DOHH2 (cell line): ENCODE measurements at regions not wholly inside any gene's neighbourhood (a gene's known extent, or its start where the extent isn't known, plus 50 kb on each side); places are given as distances from the start of the nearest gene placed in this dataset.

ENCODE experiments used
- H3F3A ChIP-seq: fragments of 200-600 bp; sonication (generic), shearing (Covaris generic); 2 replicates; pipeline ENCODE4 v1.6.0; 2016; ENCODE audit warnings: antibody characterized with exemption, mild to moderate bottlenecking; ENCODE audit not compliant: control insufficient read depth, insufficient read depth
- H3K27ac ChIP-seq: fragments of 200-600 bp; sonication (generic); 2 replicates; pipeline ENCODE4 v1.5.1; 2014; ENCODE audit warnings: low read depth, mild to moderate bottlenecking, low read length, moderate library complexity
- H3K27me3 ChIP-seq: fragments of 200-600 bp; sonication (generic); 2 replicates; pipeline ENCODE4 v1.6.1; 2014; ENCODE audit warnings: mild to moderate bottlenecking, low read length, mixed read lengths; ENCODE audit not compliant: control insufficient read depth
- H3K36me3 ChIP-seq: fragments of 200-600 bp; sonication (generic); 2 replicates; pipeline ENCODE4 v1.6.1; 2014; ENCODE audit warnings: mild to moderate bottlenecking, low read length, moderate library complexity, mixed read lengths; ENCODE audit not compliant: control insufficient read depth
- H3K4me1 ChIP-seq: fragments of 200-600 bp; sonication (generic); 2 replicates; pipeline ENCODE4 v1.6.1; 2014; ENCODE audit warnings: mild to moderate bottlenecking, low read length, mixed read lengths; ENCODE audit not compliant: control insufficient read depth
- H3K4me2 ChIP-seq: fragments of 200-600 bp; sonication (generic); 2 replicates; pipeline ENCODE4 v1.6.0; 2014; ENCODE audit warnings: mild to moderate bottlenecking, low read length, moderate library complexity
- H3K4me3 ChIP-seq: fragments of 200-600 bp; sonication (generic); 2 replicates; pipeline ENCODE4 v1.5.1; 2014; ENCODE audit warnings: mild to moderate bottlenecking, low read length, mixed read lengths
- H3K79me2 ChIP-seq: fragments of 200-600 bp; sonication (generic); 2 replicates; pipeline ENCODE4 v1.6.1; 2014; ENCODE audit warnings: mild to moderate bottlenecking, low read length, mixed read lengths; ENCODE audit not compliant: control insufficient read depth
- H3K9me2 ChIP-seq: fragments of 200-600 bp; sonication (generic); replicated peaks from 2 replicates; pipeline ENCODE4 v1.6.1; 2014; ENCODE audit warnings: mild to moderate bottlenecking, low read length, mixed read lengths; ENCODE audit not compliant: control insufficient read depth
- H3K9me3 ChIP-seq: fragments of 200-600 bp; sonication (generic); 2 replicates; pipeline ENCODE4 v1.6.1; 2014; ENCODE audit warnings: antibody characterized with exemption, low read length, mixed read lengths; ENCODE audit not compliant: control insufficient read depth, insufficient read depth
- H4K20me1 ChIP-seq: fragments of 200-600 bp; sonication (generic); 2 replicates; pipeline ENCODE4 v1.6.0; 2014; ENCODE audit warnings: low read depth, mild to moderate bottlenecking, antibody characterized with exemption, low read length, moderate library complexity; ENCODE audit not compliant: control insufficient read depth, insufficient read depth
- CTCF ChIP-seq: fragments of 200-600 bp; sonication (generic); IDR thresholded peaks from one replicate; pipeline ENCODE4 v1.5.1; 2014; ENCODE audit warnings: antibody characterized with exemption, mild to moderate bottlenecking, low read depth, low read length; ENCODE audit not compliant: poor library complexity, severe bottlenecking
- EZH2phosphoT487 ChIP-seq: fragments of 200-600 bp; sonication (generic); IDR thresholded peaks from 2 replicates; pipeline ENCODE4 v1.6.1; 2017; ENCODE audit warnings: borderline replicate concordance, mild to moderate bottlenecking, antibody characterized with exemption, low read length, moderate library complexity, mixed read lengths

GRCh38 chr7:46168231-46168630, 247.2 kb upstream of the IGFBP3 start:
- Histone ChIP-seq H3K27me3 (no peaks in the 10 kb centered on the region), H3K4me1 (no peaks in the 10 kb centered on the region)
- TF ChIP-seq CTCF = no peak
- TF ChIP-seq EZH2phosphoT487 = no peak

GRCh38 chr7:46165276-46165675, 244.2 kb upstream of the IGFBP3 start:
- Histone ChIP-seq H3K4me3 (no peak overlapping the region), H3K27ac (no peak overlapping the region), H3K4me2 (no peak overlapping the region), H3K27me3 (no peaks in the 10 kb centered on the region), H4K20me1 (no peaks in the 10 kb centered on the region), H3K79me2 (no peaks in the 10 kb centered on the region), H3K9me2 (no peaks in the 10 kb centered on the region), H3F3A (no peaks in the 10 kb centered on the region), H3K9me3 (no peaks in the 10 kb centered on the region), H3K36me3 (no peaks in the 10 kb centered on the region), H3K4me1 (no peaks in the 10 kb centered on the region)
- TF ChIP-seq CTCF (no peak), EZH2phosphoT487 (no peak)

More at GRCh38 chr7:46168231-46168630, 247.2 kb upstream of the IGFBP3 start:
- Histone ChIP-seq H3K9me3 (no peaks in the 10 kb centered on the region), H3K9me2 (no peaks in the 10 kb centered on the region), H3K79me2 (no peaks in the 10 kb centered on the region), H3K27ac (no peak overlapping the region), H4K20me1 (no peaks in the 10 kb centered on the region), H3K36me3 (no peaks in the 10 kb centered on the region), H3F3A (no peaks in the 10 kb centered on the region), H3K4me2 (no peak overlapping the region), H3K4me3 (no peak overlapping the region)

- Histone ChIP-seq H3K79me2 (no peaks in the 10 kb centered on the region), H3K4me3 (no peak overlapping the region), H3K9me3 (no peaks in the 10 kb centered on the region), H3F3A (no peaks in the 10 kb centered on the region), H3K9me2 (no peaks in the 10 kb centered on the region), H4K20me1 (no peaks in the 10 kb centered on the region), H3K4me1 (no peaks in the 10 kb centered on the region), H3K36me3 (no peaks in the 10 kb centered on the region), H3K27ac (no peak overlapping the region), H3K4me2 (no peak overlapping the region), H3K27me3 (no peaks in the 10 kb centered on the region)
- no peak for TF ChIP-seq CTCF
Measured at GRCh38 chr7:46164629-46165028, 243.6 kb upstream of the IGFBP3 start.

GRCh38 chr7:46163246-46163645, 242.2 kb upstream of the IGFBP3 start:
- H3K27ac ChIP-seq = no peak overlapping the region
- no peaks in the 10 kb centered on the region for H3K27me3 ChIP-seq
- H3K36me3 ChIP-seq = no peaks in the 10 kb centered on the region
- no peaks in the 10 kb centered on the region for H4K20me1 ChIP-seq
- H3F3A ChIP-seq = no peaks in the 10 kb centered on the region
- H3K4me1 ChIP-seq = no peaks in the 10 kb centered on the region
- H3K9me2 ChIP-seq = no peaks in the 10 kb centered on the region
- H3K9me3 ChIP-seq = no peaks in the 10 kb centered on the region
- no peak overlapping the region for H3K4me3 ChIP-seq
- TF ChIP-seq EZH2phosphoT487 = no peak
- TF ChIP-seq CTCF = no peak
- no peak overlapping the region for H3K4me2 ChIP-seq
- no peaks in the 10 kb centered on the region for H3K79me2 ChIP-seq
